Stimulated activated CD4-positive, alpha-beta T cell treated with anti-CD3 and anti-CD28 coated beads, Interleukin-4, amount 100 ng/mL, for 48 hours (primary cell): ENCODE measurements at regions not wholly inside any gene's neighbourhood (a gene's known extent, or its start where the extent isn't known, plus 50 kb on each side); places are given as distances from the start of the nearest gene placed in this dataset.

Experiments
- DNase-seq, 2 donors: peaks; one replicate each; pipeline ENCODE4 v3.0.0-alpha.2; 2020; ENCODE audit warnings: low read depth in 2 of 2

- no peak for DNase-seq
Observed at GRCh38 chr17:12376276-12376675, 289.4 kb upstream of the MYOCD start.

- DNase-seq: no peak
Observed at GRCh38 chr17:12386225-12386624, 279.5 kb upstream of the MYOCD start.

- no peak for DNase-seq
Observed at GRCh38 chr17:12388226-12388625, 277.5 kb upstream of the MYOCD start.

GRCh38 chr17:12389421-12389820 lies 276.3 kb upstream of the MYOCD start:
- DNase-seq: no peak

- DNase-seq: no peak
Observed at GRCh38 chr17:12390631-12391030, 275.1 kb upstream of the MYOCD start.

- no peak for DNase-seq
Observed at GRCh38 chr17:12391468-12391867, 274.2 kb upstream of the MYOCD start.

- DNase-seq: peak in 1 of 2 donors; percentile 2
Observed at GRCh38 chr17:12395733-12396354, 269.8 kb upstream of the MYOCD start.

- no peak for DNase-seq
Observed at GRCh38 chr17:12398441-12399051, 267.1 kb upstream of the MYOCD start.

GRCh38 chr17:12402963-12403622 lies 262.6 kb upstream of the MYOCD start:
- no peak for DNase-seq

GRCh38 chr17:12403881-12404398 lies 261.8 kb upstream of the MYOCD start:
- no peak for DNase-seq

GRCh38 chr17:12406623-12407215 lies 259.0 kb upstream of the MYOCD start:
- DNase-seq: no peak

- DNase-seq: no peak
Observed at GRCh38 chr17:12407495-12408252, 258.0 kb upstream of the MYOCD start.

- DNase-seq: no peak
Observed at GRCh38 chr17:12409082-12409481, 256.6 kb upstream of the MYOCD start.

- no peak for DNase-seq
Observed at GRCh38 chr17:12410717-12411116, 255.0 kb upstream of the MYOCD start.

- no peak for DNase-seq
Observed at GRCh38 chr17:12415031-12415430, 250.7 kb upstream of the MYOCD start.

- DNase-seq: no peak
Observed at GRCh38 chr17:12421077-12421476, 244.6 kb upstream of the MYOCD start.

- no peak for DNase-seq
Observed at GRCh38 chr17:12421646-12422306, 243.9 kb upstream of the MYOCD start.

- no peak for DNase-seq
Observed at GRCh38 chr17:12422651-12423050, 243.0 kb upstream of the MYOCD start.

GRCh38 chr17:12423337-12423736 lies 242.4 kb upstream of the MYOCD start:
- no peak for DNase-seq

GRCh38 chr17:12429116-12429515 lies 236.6 kb upstream of the MYOCD start:
- no peak for DNase-seq

- no peak for DNase-seq
Observed at GRCh38 chr17:12431188-12431587, 234.5 kb upstream of the MYOCD start.
